GM23248 (cell line): ENCODE measurements at regions not wholly inside any gene's neighbourhood (a gene's known extent, or its start where the extent isn't known, plus 50 kb on each side); places are given as distances from the start of the nearest gene placed in this dataset.

ENCODE experiments used
- EZH2 ChIP-seq: fragments of 200-600 bp; sonication (generic); IDR thresholded peaks from 2 replicates; pipeline ENCODE4 v1.6.1; 2018; ENCODE audit warnings: antibody characterized with exemption, mild to moderate bottlenecking; ENCODE audit not compliant: insufficient read depth, poor library complexity, severe bottlenecking
- EZH2phosphoT487 ChIP-seq: fragments of 200-600 bp; sonication (generic); IDR thresholded peaks from 2 replicates; pipeline ENCODE4 v1.6.1; 2018; ENCODE audit warnings: antibody characterized with exemption, moderate library complexity, mild to moderate bottlenecking, low read depth; ENCODE audit not compliant: insufficient read depth

DNA sequence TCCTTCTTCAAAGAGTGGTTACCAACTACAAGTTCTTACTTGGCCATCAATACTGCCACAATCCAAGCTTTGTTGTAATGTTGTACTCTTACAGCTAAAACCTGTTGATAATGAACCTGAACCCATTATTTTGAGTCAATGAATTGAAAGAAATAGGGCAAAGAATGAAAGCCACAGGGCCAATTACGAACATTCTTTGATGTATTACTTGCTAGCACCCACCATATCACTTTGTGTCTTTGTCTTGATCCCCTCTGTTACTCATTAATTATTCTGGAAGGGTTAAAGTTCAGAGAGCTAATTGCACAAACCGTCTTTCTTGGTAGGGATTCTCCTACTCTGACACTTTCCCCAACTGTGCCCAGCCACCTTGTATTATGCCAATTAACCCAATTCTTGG, 53.2 kb upstream of the TFEC start:
- TF ChIP-seq EZH2 (no peak), EZH2phosphoT487 (no peak)
